GM12891 (cell line): ENCODE measurements at regions not wholly inside any gene's neighbourhood (a gene's known extent, or its start where the extent isn't known, plus 50 kb on each side); places are given as distances from the start of the nearest gene placed in this dataset.

Source experiments
- PAX5 ChIP-seq: IDR thresholded peaks from 2 replicates; pipeline ENCODE4 v1.6.1; 2011; ENCODE audit warnings: low read length, moderate library complexity, mild to moderate bottlenecking; ENCODE audit not compliant: insufficient read depth, severe bottlenecking
- POLR2A ChIP-seq: IDR thresholded peaks from 2 replicates; pipeline ENCODE4 v1.6.1; 2011; ENCODE audit warnings: low read depth, low read length, control low read depth
- POLR2AphosphoS5 ChIP-seq: IDR thresholded peaks from 2 replicates; pipeline ENCODE4 v1.6.1; 2011; ENCODE audit warnings: low read depth, low read length, control low read depth
- POU2F2 ChIP-seq: IDR thresholded peaks from 2 replicates; pipeline ENCODE4 v1.6.1; 2011; ENCODE audit warnings: low read depth, mild to moderate bottlenecking, control low read depth, low read length, moderate library complexity
- SPI1 ChIP-seq: IDR thresholded peaks from 2 replicates; pipeline ENCODE4 v1.6.1; 2011; ENCODE audit warnings: low read depth, low read length, control low read depth
- TAF1 ChIP-seq: IDR thresholded peaks from 2 replicates; pipeline ENCODE4 v1.6.1; 2011; ENCODE audit warnings: low read depth, low read length, control low read depth

GRCh38 chr10:43969506-43969905, 320.8 kb upstream of the ZNF32 start:
- TF ChIP-seq POLR2AphosphoS5, result no peak
- TF ChIP-seq POLR2A, result no peak
- TF ChIP-seq TAF1, result no peak
- no peak for TF ChIP-seq SPI1
- TF ChIP-seq PAX5, result no peak
- no peak for TF ChIP-seq POU2F2
